Kidney epithelial cell (primary cell): ENCODE measurements at regions not wholly inside any gene's neighbourhood (a gene's known extent, or its start where the extent isn't known, plus 50 kb on each side); places are given as distances from the start of the nearest gene placed in this dataset.

Experiments
- DNase-seq: peaks from one replicate; pipeline ENCODE4 v3.0.0-alpha.2; 2010; ENCODE audit warnings: low read depth
- H3K27me3 ChIP-seq: 2 replicates; pipeline ENCODE4 v1.6.0; 2011; ENCODE audit warnings: low read length; ENCODE audit not compliant: control insufficient read depth, insufficient read depth
- H3K36me3 ChIP-seq: 2 replicates; pipeline ENCODE4 v1.5.1; 2011; ENCODE audit warnings: low read length; ENCODE audit not compliant: control insufficient read depth, insufficient read depth
- H3K4me3 ChIP-seq: 2 replicates; pipeline ENCODE4 v1.5.1; 2011; ENCODE audit warnings: low read depth, mild to moderate bottlenecking, control low read depth, low read length
- CTCF ChIP-seq: IDR thresholded peaks from 2 replicates; pipeline ENCODE4 v1.5.1; 2011; ENCODE audit warnings: mild to moderate bottlenecking, moderate library complexity, low read length, control low read depth, inconsistent platforms; ENCODE audit not compliant: insufficient read depth, poor library complexity, severe bottlenecking

DNA sequence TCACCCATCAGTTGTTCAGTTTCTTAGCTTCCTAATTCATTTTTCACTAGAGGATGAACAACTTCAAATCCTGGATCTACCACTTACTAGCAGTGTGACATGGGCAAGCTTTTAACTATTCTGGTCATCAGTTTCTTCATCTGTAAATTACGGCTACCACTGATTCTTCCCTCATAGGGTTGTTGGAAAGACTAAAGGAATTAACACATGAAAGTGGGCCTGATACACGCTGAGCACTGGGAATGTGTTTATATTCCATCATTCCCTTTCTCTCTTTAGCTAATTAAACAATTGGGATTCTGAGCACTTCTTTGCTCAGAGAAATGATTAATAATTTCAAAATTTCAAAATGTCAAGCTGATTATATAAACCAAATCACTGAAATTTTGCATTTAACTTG lies 862.3 kb upstream of the GCFC2 start:
- Histone ChIP-seq H3K36me3 (no peaks in the 10 kb centered on the region), H3K4me3 (no peak overlapping the region), H3K27me3 (no peaks in the 10 kb centered on the region)
- no peak for DNase-seq
- TF ChIP-seq CTCF, result no peak

DNA sequence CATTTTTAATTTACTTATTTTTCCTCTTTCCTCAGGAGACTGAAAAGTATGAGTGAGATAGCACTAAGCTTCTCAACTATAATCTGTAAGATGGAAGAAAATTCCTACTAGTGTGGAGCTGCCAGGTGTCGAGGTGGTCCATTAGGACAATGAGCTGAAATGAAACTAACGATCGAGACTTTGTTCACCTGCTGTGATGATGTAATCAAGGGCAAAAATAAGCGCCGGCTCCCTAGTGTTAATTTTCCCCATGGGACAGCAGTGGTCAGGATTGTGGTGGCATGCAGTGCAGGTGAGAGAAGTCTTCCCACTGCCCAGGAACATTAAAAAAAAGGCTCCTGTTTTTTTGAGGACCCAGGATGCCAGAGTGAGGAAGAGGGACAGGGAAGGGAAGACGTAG lies 859.1 kb upstream of the GCFC2 start:
- DNase-seq, result no peak
- no peak for TF ChIP-seq CTCF
- Histone ChIP-seq H3K4me3 (no peak overlapping the region), H3K27me3 (no peaks in the 10 kb centered on the region), H3K36me3 (no peaks in the 10 kb centered on the region)

- no peak overlapping the region for H3K4me3 ChIP-seq
- H3K27me3 ChIP-seq, result no peaks in the 10 kb centered on the region
- no peaks in the 10 kb centered on the region for H3K36me3 ChIP-seq
- no peak for TF ChIP-seq CTCF
- DNase-seq, result no peak
Observed at GRCh38 chr2:76567478-76567877, 856.8 kb upstream of the GCFC2 start.

- no peak for DNase-seq
- Histone ChIP-seq H3K27me3 (no peaks in the 10 kb centered on the region), H3K4me3 (no peak overlapping the region), H3K36me3 (no peaks in the 10 kb centered on the region)
- no peak for TF ChIP-seq CTCF
Observed at GRCh38 chr2:76564734-76565133, 854.0 kb upstream of the GCFC2 start.

GRCh38 chr2:76563730-76564129 lies 853.0 kb upstream of the GCFC2 start:
- Histone ChIP-seq H3K36me3 (no peaks in the 10 kb centered on the region), H3K27me3 (no peaks in the 10 kb centered on the region), H3K4me3 (no peak overlapping the region)
- no peak for DNase-seq
- no peak for TF ChIP-seq CTCF

- DNase-seq, result no peak
- Histone ChIP-seq H3K4me3 (no peak overlapping the region), H3K27me3 (no peaks in the 10 kb centered on the region), H3K36me3 (no peaks in the 10 kb centered on the region)
- TF ChIP-seq CTCF, result no peak
Observed at GRCh38 chr2:76558157-76558556, 847.4 kb upstream of the GCFC2 start.
